HG02840 (cell line): ENCODE measurements at regions not wholly inside any gene's neighbourhood (a gene's known extent, or its start where the extent isn't known, plus 50 kb on each side); places are given as distances from the start of the nearest gene placed in this dataset.
"Not testable (repeated sequence)": the region's sequence is repeated elsewhere in the genome, so short reads cannot be mapped to it uniquely, and the experiment has no call there.

ENCODE experiments used
- ATAC-seq: cut with Tn5 transposase; IDR thresholded peaks from one replicate; pipeline ENCODE4 v1.9.1; 2021; ENCODE audit warnings: mild to moderate bottlenecking, moderate library complexity, moderate number of reproducible peaks; ENCODE audit not compliant: unreplicated experiment, low FRiP score

DNA sequence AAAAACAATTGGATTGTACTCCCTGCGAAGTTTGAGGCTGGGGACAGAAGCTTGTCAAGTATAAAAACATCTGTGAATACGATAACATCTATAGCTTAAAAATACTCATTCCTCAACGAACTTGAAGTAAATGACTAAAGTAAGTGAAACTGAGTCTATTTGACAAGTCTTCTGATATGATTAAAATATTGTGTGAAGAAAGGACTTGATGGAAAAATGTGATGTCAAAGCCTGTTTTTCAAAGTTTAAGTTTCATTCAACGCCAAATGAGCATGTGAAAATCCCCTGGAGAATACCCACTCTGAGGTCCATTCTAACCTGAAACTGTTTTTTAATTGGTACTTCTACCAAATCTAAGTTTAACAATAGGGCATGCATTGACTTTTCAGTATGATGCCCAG is 122.3 kb upstream of the MDFIC start:
- ATAC-seq, result no peak

DNA sequence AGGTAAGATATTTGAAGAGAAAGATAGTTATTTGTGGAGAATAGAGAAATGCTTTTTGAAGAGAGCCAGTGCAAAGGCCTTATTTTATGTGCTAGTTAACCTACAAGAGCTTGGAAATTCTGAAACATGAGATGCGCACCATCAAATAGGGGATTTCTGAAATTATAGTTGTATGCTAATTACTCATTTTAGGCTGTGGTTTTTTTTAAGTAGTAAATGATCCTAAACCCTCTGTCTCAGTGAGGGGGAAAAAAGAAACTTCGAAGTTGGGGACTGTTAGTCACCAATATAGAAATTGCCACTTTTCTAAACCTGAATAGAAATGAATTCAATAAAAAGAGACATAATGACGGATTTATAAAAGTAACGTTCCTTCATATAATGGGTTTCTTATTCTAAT is 119.3 kb upstream of the MDFIC start:
- ATAC-seq, result no peak

DNA sequence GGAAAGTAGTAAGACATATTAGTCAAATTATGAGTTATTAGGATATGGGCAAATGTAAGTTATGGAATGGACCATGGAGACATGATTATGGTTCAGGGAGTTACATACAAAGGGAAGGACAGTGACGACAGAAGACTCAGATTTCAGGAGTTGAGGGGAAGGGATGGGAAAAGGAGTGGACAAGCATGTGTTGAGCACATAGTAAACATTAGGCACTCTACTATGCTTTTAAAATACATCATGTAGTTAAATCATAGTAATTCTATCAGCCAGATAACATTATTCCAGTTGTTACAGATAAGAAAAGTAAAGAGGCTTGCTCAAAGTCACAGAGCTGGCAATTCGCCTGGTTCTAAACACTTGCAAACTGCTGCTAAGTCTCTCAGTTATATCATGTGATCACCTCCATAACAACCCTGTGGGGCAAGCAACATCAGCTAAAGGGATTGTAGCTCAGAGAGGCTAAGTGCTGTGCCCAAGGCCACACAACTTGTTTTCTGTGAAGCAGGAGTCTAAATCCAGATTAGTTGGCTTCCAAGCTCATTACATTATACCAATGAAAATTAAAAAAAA is 115.2 kb upstream of the MDFIC start:
- ATAC-seq, result no peak

DNA sequence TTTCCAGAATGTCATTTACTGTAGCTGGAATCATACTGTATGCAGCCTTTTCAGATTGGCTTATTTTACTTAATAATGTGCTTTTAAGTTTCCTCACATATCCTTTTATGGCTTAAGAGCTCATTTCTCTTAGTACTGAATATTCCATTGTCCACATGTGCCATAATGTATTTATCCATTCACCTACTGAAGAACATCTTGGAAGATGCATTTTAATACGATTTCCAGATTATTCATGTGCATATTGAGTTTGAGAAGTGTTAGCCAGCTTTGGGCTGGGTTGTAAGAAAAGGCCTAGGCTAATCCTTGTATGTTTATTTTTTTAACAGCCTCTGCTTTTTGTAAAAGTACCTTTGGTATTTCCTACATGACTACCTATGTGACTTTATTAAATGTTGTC is 109.3 kb upstream of the MDFIC start:
- no peak for ATAC-seq

DNA sequence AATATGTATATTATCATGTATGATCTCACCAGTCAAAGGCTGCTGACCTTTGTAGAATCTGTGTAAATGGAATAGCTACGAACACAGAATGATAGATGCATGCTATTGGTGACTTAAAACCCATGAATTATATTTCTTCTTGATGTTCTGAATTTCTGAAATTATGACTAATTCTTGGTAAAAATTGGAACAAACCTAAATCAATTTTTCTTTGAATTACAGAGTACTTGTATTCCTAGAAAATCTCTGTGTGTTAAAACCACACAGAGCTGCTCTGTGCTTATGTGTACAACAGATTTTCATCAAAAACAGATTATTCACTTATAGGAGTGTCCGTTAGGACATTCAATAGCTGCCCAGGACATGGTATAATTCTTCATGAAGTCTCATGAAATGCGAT is 108.3 kb upstream of the MDFIC start:
- ATAC-seq, result no peak

DNA sequence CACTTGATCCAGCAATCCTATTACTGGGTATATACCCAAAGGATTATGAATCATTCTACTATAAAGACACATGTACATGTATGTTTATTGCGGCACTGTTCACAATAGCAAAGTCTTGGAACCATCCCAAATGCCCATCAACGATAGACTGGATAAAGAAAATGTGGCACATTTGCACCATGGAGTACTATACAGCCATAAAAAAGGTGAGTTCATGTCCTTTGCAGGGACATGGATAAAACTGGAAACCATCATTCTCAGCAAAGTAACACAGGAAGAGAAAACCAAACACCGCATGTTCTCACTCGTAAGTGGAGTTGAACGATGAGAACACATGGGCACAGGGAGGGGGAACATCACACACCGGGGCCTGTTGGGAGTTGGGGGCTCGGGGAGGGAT is 104.9 kb upstream of the MDFIC start:
- not testable (repeated sequence) for ATAC-seq

DNA sequence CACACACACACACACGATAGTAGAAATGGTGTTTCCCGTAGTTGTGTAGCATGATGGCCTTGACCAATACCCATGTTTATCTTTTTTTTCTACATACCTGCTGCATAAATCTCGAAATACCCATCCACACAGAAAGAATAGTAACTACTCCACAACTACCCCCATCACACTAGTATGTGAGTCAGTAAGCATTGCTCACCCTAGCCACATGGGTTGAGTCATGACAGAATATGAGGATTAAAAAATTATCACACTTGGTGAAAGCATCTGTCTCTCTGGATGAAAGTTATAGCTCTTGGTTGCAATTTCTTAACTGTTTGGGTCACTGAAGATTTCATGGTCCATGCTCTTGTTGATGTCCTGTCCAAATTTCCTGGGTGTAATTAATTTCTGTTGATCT is 103.4 kb upstream of the MDFIC start:
- no peak for ATAC-seq

DNA sequence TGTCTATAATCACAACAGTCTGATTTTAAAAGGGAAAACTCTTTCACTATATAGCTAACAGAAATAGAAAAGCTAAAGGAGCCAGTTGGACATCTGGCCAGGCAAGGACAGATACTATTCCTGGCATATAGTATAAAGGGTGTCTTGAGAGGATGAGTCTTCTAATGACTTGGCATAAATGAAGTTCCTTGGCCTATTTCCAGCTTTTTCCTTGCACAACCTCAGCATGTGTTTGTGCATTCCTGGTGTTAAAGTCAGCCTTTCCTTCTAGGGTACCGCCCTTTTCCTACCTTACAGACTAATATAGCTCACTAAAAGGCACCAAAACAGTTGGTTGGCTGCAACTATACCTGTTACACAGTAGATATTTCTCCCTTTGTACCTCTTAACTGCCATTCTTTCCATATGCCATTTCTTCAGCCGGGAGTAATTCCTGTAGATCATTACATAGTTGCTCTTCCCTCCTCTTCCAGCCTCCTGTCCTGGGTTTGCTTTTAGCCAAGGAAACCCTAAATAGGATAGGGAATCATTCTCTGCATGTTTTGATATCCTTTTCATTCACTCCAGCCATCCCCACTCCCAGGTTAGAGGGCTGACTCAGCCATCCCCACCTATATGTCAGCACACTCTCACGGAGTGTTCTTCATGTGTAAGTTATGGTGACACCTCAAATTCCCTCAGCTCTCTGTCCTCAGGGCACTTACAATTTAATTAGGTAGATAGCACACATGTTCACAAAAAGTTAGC is 102.1 kb upstream of the MDFIC start:
- ATAC-seq, result no peak

DNA sequence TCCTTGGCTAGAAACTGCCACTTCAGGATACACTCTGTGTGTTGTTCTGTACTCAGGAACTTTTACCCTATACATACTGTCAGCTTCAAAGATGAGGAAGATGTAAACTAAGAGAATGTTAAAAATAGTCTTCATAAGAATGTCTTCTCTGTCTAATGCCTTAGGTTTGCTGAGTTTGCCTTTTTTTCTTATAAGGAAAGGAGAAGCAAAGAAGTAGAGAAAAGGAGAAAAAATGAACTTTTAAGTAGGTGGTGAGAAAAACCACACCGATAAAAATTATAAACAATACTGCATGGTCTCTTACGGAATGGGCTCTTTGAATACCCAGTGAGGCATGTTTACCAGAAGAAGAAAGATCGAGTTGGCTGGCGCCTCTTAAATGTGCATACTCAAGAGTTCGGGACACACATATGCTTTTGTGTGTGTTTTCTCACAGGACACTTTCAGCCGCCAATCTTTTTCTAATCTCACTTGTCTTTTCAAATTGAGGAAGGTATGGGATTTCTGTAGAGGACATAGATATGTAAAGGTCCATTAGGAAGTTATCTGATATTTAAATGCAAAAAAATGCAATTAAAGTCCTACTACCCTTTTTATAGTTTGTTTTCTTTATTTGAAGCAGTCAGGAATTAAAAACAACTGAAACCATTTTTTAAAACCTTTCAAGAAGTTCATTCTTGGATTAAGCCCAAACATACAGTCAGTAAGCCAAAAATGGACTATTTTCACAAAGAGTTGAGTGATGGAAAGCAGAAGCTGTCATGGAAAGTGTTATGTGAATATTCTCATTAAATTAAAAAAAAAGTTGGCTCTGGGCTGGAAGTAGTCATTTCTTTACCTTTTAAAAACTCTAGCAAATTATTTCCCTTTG is 100.6 kb upstream of the MDFIC start:
- ATAC-seq, result no peak

DNA sequence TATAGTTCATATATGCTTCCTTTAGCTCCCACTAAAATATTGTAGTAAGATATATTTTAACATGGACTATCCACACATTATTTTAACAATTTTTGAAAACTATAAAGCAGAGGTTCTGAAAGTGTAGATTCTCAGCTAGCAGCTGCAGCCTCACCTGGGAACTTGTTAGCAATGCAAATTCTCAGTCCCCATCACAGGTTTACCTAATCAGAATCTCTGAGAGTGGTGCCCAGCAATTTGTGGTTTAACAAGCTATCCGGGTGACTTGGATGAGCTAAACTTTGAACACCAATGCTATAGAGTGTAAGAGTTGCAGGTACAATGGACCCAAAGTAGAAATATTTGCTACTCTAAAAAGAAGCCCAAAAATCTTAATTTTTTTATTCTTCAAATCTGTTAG is 99.8 kb upstream of the MDFIC start:
- no peak for ATAC-seq

DNA sequence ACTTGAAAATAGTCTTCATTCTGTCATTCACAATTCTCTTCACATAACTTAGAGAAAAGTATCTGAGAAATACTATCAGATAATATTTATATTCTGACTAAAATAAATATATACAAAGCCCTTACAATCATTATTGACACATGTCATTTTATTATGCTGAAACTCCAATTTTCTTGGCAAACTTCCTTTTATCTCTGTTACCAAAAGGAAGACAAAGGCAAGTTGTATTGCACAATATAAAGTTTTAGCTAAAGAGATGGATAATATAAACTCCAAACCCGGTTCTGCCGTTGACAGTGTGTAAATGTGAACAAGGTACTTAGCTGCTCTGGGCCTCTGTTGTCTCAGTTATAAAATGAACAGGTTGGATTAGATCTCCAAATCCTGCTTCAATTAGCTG is 99.0 kb upstream of the MDFIC start:
- no peak for ATAC-seq

DNA sequence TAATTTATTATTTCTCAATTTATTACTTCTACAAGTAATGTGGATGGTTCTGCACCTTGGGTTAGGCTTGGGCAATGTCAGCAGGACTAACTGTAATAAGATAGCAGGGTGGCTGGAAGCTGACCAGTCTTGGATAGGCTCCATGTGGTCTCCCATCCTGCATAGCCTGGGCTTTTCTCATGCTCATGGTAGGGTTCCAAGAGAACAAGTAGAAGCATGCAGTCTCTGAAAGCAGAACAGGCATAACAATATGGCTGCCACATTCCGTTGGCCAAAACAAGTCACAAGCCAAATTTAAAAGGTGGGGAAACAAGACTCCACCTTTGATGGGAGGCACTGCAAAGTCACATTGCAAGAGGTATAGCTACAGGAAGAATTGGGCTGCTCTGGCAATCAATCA is 98.6 kb upstream of the MDFIC start:
- ATAC-seq, result no peak

DNA sequence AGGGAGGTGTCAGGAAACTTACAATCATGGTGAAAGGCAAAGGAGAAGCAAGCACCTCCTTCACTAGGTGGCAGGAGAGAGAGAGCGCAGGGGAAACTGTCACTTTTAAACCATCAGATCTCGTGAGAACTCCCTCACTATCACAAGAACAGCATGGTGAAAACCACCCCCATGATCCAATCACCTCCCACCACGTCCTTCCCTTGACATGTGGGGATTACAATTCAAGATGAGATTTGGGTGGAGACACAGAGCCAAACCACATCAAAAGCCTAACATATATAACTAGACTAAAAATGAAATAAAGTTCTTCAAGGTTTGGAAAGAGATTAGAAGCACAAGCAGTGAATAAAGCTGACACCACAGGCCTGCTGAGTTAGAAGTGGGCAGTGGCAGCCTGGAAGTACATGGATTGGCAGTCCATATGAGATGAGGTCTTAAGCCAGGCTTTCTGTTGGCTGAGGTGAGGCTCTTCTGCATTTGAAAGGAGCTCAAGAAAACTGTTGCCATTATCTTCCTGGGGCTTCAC is 96.4 kb upstream of the MDFIC start:
- no peak for ATAC-seq

DNA sequence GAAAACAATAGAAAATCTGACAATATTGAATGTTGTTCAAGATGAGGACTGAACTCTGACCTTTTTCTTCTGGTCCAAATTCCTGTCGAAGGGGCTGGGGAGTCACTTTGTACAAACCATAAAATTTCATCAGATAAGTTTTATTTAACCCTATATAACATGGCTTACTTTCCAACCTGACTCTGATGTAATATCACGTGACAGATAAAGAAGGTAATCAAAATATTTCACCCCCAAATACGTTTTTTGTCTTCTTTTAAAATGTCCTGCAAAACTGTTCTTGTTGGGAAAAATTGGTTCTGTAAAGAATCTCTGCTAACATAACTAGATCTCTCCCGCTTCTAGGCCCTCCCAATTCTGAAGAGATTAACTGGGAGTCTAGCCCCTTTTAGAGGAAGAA is 90.9 kb upstream of the MDFIC start:
- ATAC-seq, result no peak

DNA sequence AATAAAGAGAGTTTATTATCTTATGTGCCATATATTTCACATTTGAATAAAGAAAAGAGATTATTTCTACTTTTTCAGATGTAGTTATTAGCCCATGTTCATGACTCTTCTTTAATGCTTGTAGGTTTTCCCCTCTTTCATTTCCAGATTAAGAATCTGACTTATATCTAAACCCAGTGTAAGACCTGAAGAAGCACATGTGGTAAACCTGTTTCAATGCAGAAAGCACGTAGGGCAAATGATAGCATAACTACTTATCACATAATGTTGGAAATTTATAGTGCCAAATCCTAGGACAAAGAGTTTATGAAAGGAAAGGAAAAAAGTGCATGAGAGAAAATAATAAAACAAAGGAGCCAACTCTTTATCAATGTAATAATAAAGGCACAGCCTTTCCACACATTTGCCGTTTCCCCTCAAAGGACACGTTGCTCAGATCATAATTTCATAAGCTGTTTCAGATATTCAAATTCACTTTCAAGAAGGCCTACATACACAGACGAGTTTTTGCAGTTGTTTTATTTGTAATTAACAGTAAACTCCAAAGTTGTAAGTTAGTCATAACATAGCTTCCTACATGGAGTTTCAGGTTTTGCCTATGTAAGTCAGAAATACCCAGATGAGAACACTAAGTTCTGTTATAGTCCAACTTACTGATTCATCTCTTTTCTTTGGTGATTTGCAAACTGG is 88.8 kb upstream of the MDFIC start:
- ATAC-seq, result peak; percentile 97

DNA sequence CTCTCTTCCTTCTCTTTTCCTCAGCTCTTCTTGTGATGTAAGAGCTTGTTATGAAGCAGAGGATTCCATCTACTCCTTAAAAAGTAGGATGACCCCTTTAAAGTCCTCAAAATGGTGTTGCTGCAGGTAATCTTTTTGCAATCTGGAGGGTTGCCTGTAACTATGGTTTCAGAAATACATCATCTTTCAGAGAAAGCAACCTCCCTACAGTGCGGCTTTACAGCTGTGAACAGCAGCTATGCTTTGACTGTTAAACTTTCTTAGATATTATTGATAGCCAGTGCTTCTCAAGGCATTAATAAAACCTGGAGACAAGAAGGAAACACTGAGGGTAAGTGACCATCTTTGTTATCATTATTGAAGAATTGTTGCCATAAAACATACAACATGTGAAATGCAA is 86.6 kb upstream of the MDFIC start:
- ATAC-seq, result no peak

DNA sequence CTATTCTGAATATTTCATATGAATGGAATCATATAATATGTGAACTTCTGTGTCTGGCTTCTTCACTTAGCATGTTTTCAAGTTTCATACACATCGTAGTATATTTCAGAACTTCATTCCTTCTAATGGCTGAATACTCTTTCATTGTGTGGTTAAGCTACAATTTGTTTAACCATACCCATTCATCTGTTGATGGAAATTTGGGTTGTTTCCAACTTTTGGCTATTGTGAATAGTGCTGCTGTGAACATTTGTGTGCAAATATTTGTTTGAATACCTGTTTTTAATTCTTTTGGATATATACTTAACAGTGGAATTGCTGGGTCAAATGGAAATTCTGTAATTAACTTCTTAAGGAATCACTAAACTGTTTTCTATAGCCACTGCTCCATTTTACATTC is 86.0 kb upstream of the MDFIC start:
- ATAC-seq, result no peak

DNA sequence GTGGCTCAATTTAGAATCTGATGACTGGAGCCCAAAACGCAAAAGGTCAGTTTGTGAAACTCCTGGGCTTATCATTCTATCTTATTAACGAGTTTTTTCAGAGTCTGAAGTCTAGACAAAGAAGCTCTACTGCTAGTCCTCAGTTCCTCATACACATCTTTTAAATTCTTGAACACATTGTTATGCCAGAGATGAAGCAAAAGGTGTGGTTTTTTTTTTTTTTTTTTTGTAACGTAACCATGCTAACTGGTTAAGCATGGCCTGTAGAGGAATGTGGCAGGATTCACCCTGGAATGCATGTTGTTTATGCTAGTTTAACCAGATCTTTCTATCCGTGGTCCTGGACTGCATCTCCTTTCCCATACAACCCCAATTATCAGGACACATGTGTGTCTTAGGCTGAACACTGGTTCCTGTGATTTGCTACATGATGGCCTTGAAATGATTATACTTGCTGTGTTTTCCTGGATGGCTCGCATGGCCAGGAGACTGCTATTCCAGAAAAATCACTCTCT is 79.3 kb upstream of the MDFIC start:
- ATAC-seq, result no peak

DNA sequence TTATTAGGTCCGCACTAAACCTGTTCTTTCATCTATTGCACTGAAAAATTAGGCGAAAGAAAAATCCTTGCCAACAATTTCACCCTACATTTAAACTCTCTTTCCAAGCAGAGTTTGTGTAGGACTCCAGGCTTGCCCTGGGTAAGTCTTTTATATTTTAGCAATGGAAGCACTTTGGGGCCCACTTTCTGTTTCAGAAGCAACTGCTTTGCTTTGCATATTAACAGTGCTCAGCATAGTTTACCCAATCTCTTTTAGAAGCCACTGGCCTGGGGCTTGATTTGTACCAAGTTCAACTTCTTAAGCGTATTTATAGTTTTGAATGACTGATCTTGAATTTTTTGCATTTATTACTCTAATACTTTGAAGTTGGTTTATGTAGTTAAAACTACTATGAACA is 78.8 kb upstream of the MDFIC start:
- ATAC-seq, result no peak

DNA sequence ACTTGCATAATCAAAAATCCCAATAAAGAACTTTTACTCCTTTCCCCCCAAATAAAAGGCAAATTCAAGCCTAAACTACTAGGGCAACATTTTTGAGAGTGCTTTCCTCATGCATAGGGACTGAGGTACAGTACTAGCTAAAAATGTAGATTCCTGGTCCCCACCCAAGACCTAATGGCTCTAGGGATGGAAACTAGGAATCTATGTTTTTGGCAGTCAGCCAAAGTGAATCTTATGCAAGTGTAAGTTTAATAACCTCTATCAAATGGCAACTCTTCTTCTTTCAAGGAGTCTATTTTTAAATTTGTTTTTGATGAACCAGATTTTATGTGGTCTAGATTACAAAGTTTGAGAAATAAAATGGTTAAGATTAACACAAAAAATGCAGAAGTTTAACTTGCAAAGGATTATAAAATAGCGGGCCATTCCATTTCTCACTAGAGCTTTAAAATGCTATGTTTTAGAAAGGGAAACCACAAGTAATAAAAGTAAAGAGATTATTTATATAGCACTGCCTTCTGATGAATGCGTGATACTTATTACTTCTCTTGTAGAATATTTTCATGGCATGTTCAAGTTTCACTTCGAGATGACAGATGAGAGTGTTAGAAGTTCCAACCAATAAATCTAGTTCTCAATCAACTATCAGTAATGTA is 70.4 kb upstream of the MDFIC start:
- ATAC-seq, result no peak
